Skeletal muscle cell (primary cell): ENCODE measurements at regions not wholly inside any gene's neighbourhood (a gene's known extent, or its start where the extent isn't known, plus 50 kb on each side); places are given as distances from the start of the nearest gene placed in this dataset.
"Not testable (repeated sequence)": the region's sequence is repeated elsewhere in the genome, so short reads cannot be mapped to it uniquely, and the experiment has no call there.

Experiments
- DNase-seq: peaks from one replicate; pipeline ENCODE4 v3.0.0-alpha.2; 2010; ENCODE audit warnings: low read depth
- H3K4me3 ChIP-seq: 2 replicates; pipeline ENCODE4 v1.5.1; 2011; ENCODE audit warnings: low read depth, mild to moderate bottlenecking, control low read depth, low read length, moderate library complexity

- H3K4me3 ChIP-seq, result no peak overlapping the region
- no peak for DNase-seq
Measured at GRCh38 chr1:157411064-157411463, 141.3 kb downstream of the FCRL5 start.

DNA sequence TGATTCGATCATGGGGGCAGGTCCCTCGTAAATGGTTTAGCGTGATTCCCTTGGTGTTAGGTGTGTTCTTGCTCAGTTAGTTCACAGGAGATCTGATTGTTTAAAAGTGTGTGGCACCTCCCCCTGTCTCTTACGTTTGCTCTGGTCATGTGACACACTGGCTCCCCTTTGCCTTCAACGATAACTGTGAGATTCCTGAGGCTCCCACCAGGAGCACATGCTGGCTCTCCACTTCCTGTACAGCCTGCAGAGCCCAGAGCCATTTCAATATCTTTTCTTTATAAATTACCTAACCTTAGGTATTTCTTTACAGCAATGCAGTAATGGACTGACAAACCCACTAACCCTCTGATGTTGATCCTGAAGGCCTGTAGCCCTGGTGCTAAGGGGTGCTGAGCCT is 141.9 kb downstream of the FCRL5 start:
- no peak for DNase-seq
- no peak overlapping the region for H3K4me3 ChIP-seq

DNA sequence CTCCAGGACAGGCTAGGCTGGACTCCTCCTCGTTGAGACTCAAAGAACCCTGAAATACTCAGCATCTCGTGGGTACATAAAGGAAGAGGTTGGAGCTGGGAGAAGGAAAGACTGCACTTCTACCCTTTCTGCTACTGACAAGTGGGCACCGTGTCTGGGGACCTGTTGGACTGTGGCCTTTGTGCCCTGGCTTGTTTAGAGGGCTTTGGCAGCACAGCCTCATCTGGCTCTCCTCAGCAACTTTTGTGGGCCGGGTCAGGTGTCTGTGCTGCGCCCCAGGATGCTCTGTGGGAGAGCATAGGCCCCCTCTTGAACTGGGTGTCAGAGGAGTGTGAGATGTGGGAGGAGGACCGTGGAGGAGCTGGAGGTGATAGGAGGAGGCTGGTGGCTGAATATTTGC is 142.4 kb downstream of the FCRL5 start:
- no peak overlapping the region for H3K4me3 ChIP-seq
- no peak for DNase-seq

DNA sequence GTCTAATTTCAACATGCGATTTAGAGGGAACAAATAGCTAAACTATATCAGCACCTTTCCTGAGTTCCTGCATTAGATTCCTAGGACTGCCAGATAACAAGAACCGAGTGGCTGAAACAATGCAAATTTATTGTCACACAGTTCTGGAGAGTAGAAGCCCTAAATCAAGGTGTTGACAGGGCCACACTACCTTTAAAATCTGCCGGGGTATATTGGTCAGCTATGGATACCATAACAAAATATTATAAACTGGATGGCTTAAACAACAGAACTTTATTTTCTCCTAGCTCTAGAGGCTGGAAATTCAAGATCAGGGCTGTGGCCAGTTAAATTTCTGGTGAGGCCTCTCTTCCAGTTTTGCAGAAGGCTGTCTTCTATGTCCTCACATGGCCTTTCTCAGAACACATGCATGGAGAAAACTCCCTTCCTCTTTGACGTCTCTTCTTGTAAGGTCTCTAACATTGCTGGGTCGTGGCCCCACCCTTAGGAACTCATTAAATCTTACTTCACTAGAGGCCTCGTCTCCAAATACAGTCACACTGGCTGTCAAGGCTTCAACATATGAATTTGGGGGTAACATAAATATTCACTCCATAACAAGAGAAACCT is 144.3 kb downstream of the FCRL5 start:
- H3K4me3 ChIP-seq, result no peak overlapping the region
- no peak for DNase-seq

DNA sequence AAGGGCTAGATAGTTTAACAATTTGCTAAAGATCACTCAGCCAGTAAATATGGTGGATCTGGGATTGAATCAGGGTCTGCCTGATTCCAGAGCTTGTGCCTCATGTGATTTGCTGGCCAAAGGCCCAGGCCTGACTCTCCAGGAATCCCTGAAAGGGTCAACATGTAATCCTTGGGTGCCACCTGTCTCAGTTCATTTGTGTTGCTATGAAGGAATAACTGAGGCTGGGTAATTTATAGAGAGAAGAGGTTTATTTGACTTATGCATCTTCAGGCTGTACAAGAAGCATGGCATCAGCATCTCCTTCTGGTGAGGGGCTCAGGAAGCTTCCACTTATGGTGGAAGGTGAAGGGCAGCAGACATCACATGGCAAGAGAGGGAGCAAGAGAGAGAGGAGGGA is 144.9 kb downstream of the FCRL5 start:
- DNase-seq, result no peak
- no peak overlapping the region for H3K4me3 ChIP-seq

DNA sequence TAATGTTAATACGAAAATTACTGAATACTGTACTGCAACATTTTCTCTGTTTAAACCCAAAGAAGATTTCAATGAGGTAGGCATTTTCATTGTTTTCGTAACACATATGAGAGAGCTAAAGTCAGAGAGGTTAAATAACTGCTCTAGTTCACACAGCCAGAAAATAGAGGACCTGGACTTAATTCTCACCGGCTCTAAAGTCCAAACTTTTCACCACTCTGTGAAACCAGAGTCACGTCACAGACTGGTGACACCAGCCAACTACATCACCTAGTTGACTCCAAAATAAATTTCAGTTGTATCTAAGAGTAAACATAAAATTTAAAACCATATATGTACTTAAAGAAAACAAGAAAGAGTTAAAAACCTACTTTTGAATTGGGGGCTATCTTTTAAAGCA is 146.7 kb downstream of the FCRL5 start:
- no peak for DNase-seq
- H3K4me3 ChIP-seq, result no peak overlapping the region

DNA sequence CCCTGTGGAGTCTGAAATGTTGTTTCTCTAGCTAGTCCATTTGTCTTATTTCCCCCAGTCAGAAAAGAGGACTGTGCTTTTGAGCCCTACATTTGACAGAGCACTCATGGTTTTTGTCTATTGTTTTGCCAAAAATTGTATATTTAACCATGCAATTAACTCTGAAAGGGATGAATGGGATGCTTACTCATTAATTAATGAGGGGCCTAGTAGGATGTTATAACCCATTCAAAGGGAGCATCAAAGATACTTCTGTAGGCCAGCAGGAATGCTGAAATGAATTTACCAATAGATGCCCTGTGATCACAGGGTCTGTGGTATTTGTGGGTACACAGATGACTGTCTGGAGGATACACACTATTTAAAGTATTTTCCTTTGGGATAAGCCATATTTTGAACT is 147.7 kb downstream of the FCRL5 start:
- DNase-seq, result no peak
- H3K4me3 ChIP-seq, result no peak overlapping the region

DNA sequence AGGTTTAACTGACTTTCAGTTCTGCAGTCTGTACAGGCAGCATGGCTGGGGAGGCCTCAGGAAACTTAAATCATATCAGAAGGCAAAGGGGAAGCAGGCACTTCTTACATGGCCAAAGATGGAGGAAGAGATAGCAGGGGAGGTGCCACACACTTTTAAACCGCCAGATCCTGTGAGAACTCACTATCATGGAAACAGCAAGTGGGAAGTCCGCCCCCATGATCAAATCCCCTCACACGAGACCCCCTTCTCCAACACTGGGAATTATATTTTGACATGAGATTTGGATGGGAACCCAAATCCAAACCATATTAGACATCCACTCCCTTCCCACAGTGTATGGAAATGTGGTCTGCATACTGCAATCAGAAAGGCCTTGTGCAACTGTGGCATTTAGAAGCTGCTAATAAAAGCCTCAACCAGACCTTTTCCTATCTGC is 148.2 kb downstream of the FCRL5 start:
- DNase-seq, result no peak
- no peak overlapping the region for H3K4me3 ChIP-seq

GRCh38 chr1:157403608-157404007 is 148.7 kb downstream of the FCRL5 start:
- DNase-seq, result no peak
- H3K4me3 ChIP-seq, result no peak overlapping the region

GRCh38 chr1:157403203-157403602 is 149.1 kb downstream of the FCRL5 start:
- DNase-seq, result no peak
- H3K4me3 ChIP-seq, result no peak overlapping the region

GRCh38 chr1:157400766-157401165 is 151.5 kb downstream of the FCRL5 start:
- H3K4me3 ChIP-seq, result no peak overlapping the region

DNA sequence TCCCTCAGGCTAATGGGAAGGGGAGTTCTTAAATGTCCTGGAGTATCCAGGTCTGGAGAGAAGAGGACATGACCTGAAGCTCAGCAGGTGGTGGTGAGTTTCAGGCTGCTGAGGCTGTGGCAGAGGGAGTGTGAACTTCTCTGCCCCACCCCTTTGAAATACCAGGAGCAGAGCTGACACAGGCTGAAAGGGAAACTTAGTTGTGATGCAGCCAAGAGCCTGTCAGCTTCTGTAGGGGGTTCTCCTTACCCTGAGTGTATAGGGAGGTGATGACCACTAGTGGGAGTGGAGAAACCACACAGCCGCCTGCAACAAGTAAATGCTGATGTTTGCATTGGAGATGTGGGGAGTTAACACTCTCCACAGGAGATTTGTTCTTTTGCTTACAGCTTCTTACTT is 152.3 kb downstream of the FCRL5 start:
- DNase-seq, result no peak
- H3K4me3 ChIP-seq, result no peak overlapping the region

More at GRCh38 chr1:157400766-157401165, 151.5 kb downstream of the FCRL5 start:
- no peak for DNase-seq

- H3K4me3 ChIP-seq, result no peak overlapping the region
- DNase-seq, result no peak
Measured at GRCh38 chr1:157399343-157399983, 152.9 kb downstream of the FCRL5 start.

DNA sequence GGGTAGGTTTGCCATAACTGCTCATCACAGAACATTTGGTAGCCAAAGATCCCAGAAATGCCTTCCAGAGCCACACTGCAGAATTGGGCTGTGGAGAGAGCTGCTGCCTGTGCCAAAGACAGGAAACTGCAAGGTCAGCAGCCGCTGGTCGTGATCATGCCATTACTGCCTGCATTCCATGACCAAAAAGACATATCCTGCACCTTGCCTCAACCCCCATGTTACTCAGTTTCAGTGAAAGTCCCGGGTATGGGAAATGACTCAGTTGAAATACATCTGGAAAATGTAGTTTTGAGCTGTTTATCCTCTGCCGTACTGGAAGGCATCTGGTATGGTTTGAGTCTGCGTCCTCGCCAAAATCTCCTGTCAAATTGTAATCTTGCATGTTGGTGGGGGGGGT is 161.7 kb downstream of the FCRL5 start:
- no peak overlapping the region for H3K4me3 ChIP-seq
- peak; percentile 25 for DNase-seq

- H3K4me3 ChIP-seq, result no peak overlapping the region
- DNase-seq, result no peak
Measured at GRCh38 chr1:157388057-157388456, 164.3 kb downstream of the FCRL5 start.

DNA sequence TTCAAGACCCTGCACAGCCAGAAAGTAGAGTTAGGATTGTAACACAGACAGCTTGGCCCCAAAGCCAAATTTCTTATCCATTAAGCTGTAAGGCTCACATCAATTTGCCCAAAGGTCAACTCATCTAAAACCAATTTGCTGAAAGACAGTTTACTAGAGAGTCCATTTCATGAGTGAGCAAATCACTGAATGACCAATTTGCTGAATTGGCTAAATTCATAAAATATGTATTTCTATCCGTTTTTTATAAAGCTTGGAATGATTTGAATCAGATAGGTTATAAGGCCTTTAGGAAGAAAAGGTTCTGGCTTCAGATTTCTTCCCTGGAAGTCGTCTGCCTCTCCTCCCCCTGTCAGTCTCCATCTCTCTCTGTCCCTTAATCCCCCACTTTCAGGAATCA is 168.1 kb downstream of the FCRL5 start:
- DNase-seq, result no peak
- H3K4me3 ChIP-seq, result no peak overlapping the region

DNA sequence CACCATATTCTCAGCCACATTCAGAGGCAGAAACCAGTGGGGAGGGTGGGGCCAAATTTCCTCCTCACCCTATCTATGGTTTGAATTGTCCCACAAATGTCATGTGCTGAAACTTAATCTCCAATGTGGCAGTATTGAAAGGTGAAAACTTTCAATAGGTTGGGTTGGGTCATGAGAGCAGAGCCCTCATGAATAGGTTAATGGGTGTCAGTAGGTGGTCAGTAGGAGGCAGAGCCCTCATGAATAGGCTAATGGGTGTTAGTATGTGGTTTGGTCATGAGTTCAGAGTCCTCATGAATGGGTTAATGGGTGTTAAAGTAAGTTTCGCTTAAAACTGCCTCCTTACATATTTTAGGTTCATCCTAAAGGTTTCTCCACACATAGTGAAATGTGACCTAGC is 170.0 kb downstream of the FCRL5 start:
- H3K4me3 ChIP-seq, result no peak overlapping the region
- no peak for DNase-seq

- H3K4me3 ChIP-seq, result no peak overlapping the region
- DNase-seq, result no peak
Measured at GRCh38 chr1:157380523-157380922, 171.8 kb downstream of the FCRL5 start.

DNA sequence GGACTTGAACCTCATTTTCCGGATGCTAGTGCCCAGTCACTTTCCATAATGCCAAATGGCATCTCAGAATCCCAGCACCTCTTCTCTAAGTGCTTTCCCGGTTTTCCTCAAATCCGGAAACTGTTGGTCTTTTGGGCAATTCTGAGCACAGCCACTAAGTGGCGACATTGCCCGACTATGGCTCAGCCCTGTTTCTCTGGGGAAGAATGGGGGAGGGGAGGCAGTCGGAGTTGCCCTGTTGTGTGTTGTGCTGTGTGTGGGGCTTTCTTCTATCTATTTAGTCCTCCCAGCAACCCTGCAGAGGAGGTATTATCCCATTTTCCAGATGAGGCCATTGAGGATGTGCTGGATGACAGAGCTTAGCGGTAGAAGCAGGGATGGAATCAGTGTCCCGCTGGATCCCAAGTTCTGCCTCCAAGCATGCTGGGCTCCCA is 175.0 kb downstream of the FCRL5 start:
- not testable (repeated sequence) for H3K4me3 ChIP-seq, DNase-seq

DNA sequence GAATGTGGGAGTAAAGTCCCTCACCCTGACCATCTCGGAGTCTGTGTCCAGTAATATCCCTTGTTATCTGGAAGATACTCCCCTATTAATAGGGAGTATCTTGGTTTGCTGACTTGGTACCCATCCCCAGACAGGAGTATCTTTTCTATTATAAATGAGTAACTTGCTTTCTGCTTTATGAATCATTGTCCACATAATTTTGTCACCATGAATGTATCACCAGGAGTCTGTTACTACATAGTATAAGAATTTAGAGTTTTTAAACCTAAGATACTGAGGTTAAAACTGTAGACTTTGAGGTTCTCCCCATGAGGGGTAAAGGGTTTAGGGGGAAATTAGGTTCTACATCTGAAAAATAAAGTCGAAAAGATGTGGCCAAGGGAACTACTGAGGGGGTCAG is 175.6 kb downstream of the FCRL5 start:
- DNase-seq, result no peak
- H3K4me3 ChIP-seq, result no peak overlapping the region

GRCh38 chr1:157372311-157372710 is 180.0 kb downstream of the FCRL5 start:
- H3K4me3 ChIP-seq, DNase-seq: not testable (repeated sequence)
